Left lung (tissue), 4 donors: ENCODE measurements at regions not wholly inside any gene's neighbourhood (a gene's known extent, or its start where the extent isn't known, plus 50 kb on each side); places are given as distances from the start of the nearest gene placed in this dataset.

Source experiments
- ATAC-seq: fragments of 200-7000 bp; cut with Tn5 transposase; one replicate; pipeline ENCODE4 v1.9.1; 2020; ENCODE audit warnings: moderate library complexity
- DNase-seq, 4 donors: peaks; one replicate each; pipeline ENCODE4 v3.0.0-alpha.2; 2013 to 2020
- H3K27ac ChIP-seq, 2 donors: fragments of 200-600 bp; sonication (generic) in 1 of 2; one replicate each; pipeline versions ENCODE4 v1.5.0 to v1.8.0; 2020 to 2021
- H3K27me3 ChIP-seq, 2 donors: fragments of 200-600 bp; sonication (generic) in 1 of 2; one replicate each; pipeline versions ENCODE4 v1.5.0 to v1.8.0; 2020 to 2021
- H3K36me3 ChIP-seq, 2 donors: fragments of 200-600 bp; sonication (generic) in 1 of 2; one replicate each; pipeline versions ENCODE4 v1.5.0 to v1.8.0; 2020 to 2021
- H3K4me1 ChIP-seq, 2 donors: fragments of 200-600 bp; one replicate each; pipeline ENCODE4 v1.8.0; 2021
- H3K4me3 ChIP-seq, 2 donors: fragments of 200-600 bp; sonication (generic) in 1 of 2; one replicate each; pipeline versions ENCODE4 v1.5.0 to v1.8.0; 2020 to 2021; ENCODE audit warnings: mild to moderate bottlenecking in 1 of 2
- H3K9me3 ChIP-seq, 2 donors: fragments of 200-600 bp; sonication (generic) in 1 of 2; one replicate each; pipeline versions ENCODE4 v1.5.0 to v1.8.0; 2020 to 2021
- intact Hi-C, 2 donors: fragments of 100-400 bp; cut with DNase I; formaldehyde crosslinking; loops; one replicate each; pipeline versions ENCODE4 v1.11.2 to v1.14.2; 2022
- TF ChIP-seq, protein P1 (sequence below), 2 donors: fragments of 200-600 bp; sonication (generic) in 1 of 2; IDR thresholded peaks; one replicate each; pipeline versions ENCODE4 v1.5.0 to v1.8.0; 2021; ENCODE audit warnings: antibody characterized with exemption in 2 of 2
- donor health status: DM: no; HTN: yes; CAD: no.
- donor health status: DM: no; HTN: no; CAD: no.

DNA sequence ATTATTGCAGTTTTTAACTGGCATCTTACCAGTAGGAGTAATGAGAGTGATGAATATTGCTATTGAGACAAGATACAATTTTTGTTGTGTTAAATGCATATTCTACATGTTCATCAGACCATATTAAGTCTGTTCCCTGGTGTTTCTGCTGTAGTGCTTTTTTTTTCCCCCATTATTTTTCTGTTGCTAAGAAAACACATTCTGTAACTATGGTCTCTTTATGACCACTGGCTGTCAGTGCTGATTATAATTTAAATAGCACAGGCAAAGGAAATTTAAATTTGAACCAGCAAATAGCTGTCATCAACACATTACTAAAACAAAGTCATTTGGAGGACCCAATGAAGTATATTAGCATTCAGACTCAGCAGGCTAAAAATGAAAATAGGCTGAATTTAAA, 98.3 kb upstream of the ANKRD50 start:
- peaks cover 0 to 22% of the 10 kb centered on the region in 2 donors for H3K9me3 ChIP-seq
- intact Hi-C loops, result no loop called here
- no peak for ATAC-seq
- no peaks in the 10 kb centered on the region for H3K36me3 ChIP-seq
- H3K4me3 ChIP-seq, result no peak overlapping the region
- DNase-seq, result no peak
- H3K27ac ChIP-seq, result no peak overlapping the region
- H3K27me3 ChIP-seq, result no peaks in the 10 kb centered on the region
- TF ChIP-seq, protein P1, sequence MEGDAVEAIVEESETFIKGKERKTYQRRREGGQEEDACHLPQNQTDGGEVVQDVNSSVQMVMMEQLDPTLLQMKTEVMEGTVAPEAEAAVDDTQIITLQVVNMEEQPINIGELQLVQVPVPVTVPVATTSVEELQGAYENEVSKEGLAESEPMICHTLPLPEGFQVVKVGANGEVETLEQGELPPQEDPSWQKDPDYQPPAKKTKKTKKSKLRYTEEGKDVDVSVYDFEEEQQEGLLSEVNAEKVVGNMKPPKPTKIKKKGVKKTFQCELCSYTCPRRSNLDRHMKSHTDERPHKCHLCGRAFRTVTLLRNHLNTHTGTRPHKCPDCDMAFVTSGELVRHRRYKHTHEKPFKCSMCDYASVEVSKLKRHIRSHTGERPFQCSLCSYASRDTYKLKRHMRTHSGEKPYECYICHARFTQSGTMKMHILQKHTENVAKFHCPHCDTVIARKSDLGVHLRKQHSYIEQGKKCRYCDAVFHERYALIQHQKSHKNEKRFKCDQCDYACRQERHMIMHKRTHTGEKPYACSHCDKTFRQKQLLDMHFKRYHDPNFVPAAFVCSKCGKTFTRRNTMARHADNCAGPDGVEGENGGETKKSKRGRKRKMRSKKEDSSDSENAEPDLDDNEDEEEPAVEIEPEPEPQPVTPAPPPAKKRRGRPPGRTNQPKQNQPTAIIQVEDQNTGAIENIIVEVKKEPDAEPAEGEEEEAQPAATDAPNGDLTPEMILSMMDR (IDR thresholded peaks at IDR 0.05), result no peak
- no peaks in the 10 kb centered on the region for H3K4me1 ChIP-seq

DNA sequence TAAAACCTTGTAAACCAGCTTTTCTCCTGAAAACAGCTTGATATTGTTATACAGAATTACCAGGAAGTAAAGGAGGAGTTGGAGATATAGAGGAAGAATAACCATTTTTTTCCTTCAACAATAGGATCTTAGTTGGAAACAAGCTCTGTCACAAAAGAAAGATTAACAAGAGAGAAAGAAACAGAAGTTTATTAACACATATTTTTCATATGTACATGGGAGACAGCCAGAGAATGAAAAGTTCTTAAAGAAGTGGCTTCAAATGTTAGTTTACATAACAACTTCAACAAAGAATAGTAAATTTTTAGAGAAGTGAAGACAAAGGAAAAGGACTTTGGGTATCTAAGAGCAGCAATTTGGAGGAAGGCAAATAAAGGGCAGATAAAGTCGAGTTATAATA, 94.9 kb upstream of the ANKRD50 start:
- no peak for ATAC-seq
- Histone ChIP-seq H3K27me3 (no peaks in the 10 kb centered on the region), H3K9me3 (peaks cover 0 to 13% of the 10 kb centered on the region in 2 donors), H3K4me3 (no peak overlapping the region), H3K36me3 (no peaks in the 10 kb centered on the region), H3K27ac (no peak overlapping the region), H3K4me1 (no peaks in the 10 kb centered on the region)
- intact Hi-C loops, result no loop called here
- no peak for DNase-seq
- TF ChIP-seq, protein P1 (IDR thresholded peaks at IDR 0.05), result no peak

DNA sequence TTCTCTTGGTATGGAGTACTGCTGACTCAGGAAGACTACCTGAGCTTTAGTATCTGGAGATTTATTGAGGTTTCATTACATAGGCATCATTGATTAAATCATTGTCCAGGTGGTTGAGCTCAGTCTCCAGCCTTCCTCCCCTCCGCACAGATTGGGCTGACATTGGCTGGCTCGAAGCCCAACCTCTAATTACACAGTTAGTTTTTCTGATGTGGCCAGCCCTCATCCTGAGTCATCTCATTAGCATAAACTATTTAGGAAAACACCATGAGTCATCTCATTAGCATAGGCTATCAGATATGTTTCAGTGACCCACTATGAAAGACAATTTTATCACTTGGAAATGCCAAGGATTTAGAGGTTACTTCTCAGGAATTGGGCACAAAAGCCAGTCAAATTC, 93.9 kb upstream of the ANKRD50 start:
- intact Hi-C loops, result no loop called here
- no peak for ATAC-seq
- Histone ChIP-seq H3K4me1 (no peaks in the 10 kb centered on the region), H3K9me3 (peaks cover 0 to 3% of the 10 kb centered on the region in 2 donors), H3K27ac (no peak overlapping the region), H3K4me3 (no peak overlapping the region), H3K36me3 (no peaks in the 10 kb centered on the region), H3K27me3 (no peaks in the 10 kb centered on the region)
- TF ChIP-seq, protein P1 (IDR thresholded peaks at IDR 0.05), result no peak
- no peak for DNase-seq

DNA sequence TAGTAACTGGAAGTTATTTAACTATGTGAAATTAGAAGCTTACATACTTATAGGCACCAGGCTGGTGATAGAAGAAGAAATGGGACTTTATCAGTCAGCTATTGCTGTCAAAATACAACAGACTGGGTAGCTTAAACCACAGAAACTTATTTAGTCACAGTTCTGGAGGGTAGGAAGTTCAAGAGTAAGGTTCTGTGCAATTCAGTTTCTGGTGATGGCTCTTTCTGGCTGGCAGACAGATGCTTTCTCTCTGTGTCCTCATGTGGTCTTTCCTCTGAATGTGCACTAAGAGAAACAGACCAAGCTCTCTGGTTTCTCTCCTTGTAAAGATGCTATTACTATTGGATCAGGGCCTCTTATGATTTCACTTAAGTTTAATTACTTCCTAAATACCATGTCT, 92.1 kb upstream of the ANKRD50 start:
- intact Hi-C loops, result no loop called here
- TF ChIP-seq, protein P1 (IDR thresholded peaks at IDR 0.05), result no peak
- Histone ChIP-seq H3K4me3 (no peak overlapping the region), H3K4me1 (no peaks in the 10 kb centered on the region), H3K9me3 (no peaks in the 10 kb centered on the region), H3K27ac (no peak overlapping the region), H3K36me3 (no peaks in the 10 kb centered on the region), H3K27me3 (no peaks in the 10 kb centered on the region)
- ATAC-seq (no peak), DNase-seq (no peak)

DNA sequence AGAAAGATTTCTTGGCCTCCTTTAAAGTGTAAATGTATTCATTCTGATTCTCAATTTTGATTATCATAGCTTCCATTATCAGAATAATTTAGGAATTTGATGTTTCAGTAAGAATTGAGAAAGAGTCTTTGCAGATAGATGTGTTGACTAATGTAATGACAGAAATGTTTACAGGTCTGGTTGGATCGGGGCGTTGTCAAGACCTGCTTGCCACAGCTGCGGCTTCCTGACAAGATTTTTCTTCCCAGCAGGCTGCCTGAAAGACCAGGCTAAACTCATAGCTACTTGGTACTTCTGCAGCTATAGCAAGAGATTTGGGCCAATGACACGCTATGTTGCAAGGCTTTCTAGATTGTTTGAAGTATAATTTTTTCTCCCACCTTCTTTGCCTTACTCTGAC, 91.5 kb upstream of the ANKRD50 start:
- Histone ChIP-seq H3K4me1 (no peaks in the 10 kb centered on the region), H3K36me3 (no peaks in the 10 kb centered on the region), H3K9me3 (no peaks in the 10 kb centered on the region), H3K4me3 (no peak overlapping the region), H3K27me3 (no peaks in the 10 kb centered on the region), H3K27ac (no peak overlapping the region)
- TF ChIP-seq, protein P1 (IDR thresholded peaks at IDR 0.05), result no peak
- intact Hi-C loops, result no loop called here
- DNase-seq (peak in 1 of 4 donors; percentile 11), ATAC-seq (no peak)
